GM06990 (cell line): ENCODE measurements at regions not wholly inside any gene's neighbourhood (a gene's known extent, or its start where the extent isn't known, plus 50 kb on each side); places are given as distances from the start of the nearest gene placed in this dataset.

ENCODE experiments used
- DNase-seq: peaks from one replicate; pipeline ENCODE4 v3.0.0-alpha.2; 2011; ENCODE audit not compliant: insufficient read length; ENCODE audit errors: extremely low read depth
- H3K27me3 ChIP-seq: replicated peaks from 2 replicates; pipeline ENCODE4 v1.6.0; 2011; ENCODE audit warnings: low read length; ENCODE audit not compliant: control insufficient read depth, insufficient read depth
- H3K36me3 ChIP-seq: 2 replicates; pipeline ENCODE4 v1.5.1; 2011; ENCODE audit warnings: low read length; ENCODE audit not compliant: control insufficient read depth, insufficient read depth
- H3K4me3 ChIP-seq: replicated peaks from 2 replicates; pipeline ENCODE4 v1.5.1; 2011; ENCODE audit warnings: low read depth, mild to moderate bottlenecking, control low read depth, low read length
- CTCF ChIP-seq: IDR thresholded peaks from 2 replicates; pipeline ENCODE4 v1.5.1; 2011; ENCODE audit warnings: low read length, control low read depth, mild to moderate bottlenecking, inconsistent platforms; ENCODE audit not compliant: insufficient read depth, poor library complexity, severe bottlenecking

GRCh38 chr4:108512615-108513505 is 107.5 kb upstream of the RPL34 start:
- peak; percentile 2 for TF ChIP-seq CTCF
- Histone ChIP-seq H3K36me3 (no peaks in the 10 kb centered on the region), H3K27me3 (no peaks in the 10 kb centered on the region), H3K4me3 (no peak overlapping the region)
- DNase-seq = no peak

GRCh38 chr4:108511618-108512017 is 108.8 kb upstream of the RPL34 start:
- no peak for DNase-seq
- no peaks in the 10 kb centered on the region for H3K27me3 ChIP-seq
- no peak overlapping the region for H3K4me3 ChIP-seq
- no peak for TF ChIP-seq CTCF
- H3K36me3 ChIP-seq = no peaks in the 10 kb centered on the region

GRCh38 chr4:108502356-108502755 is 118.0 kb upstream of the RPL34 start:
- H3K36me3 ChIP-seq = no peaks in the 10 kb centered on the region
- DNase-seq = no peak

GRCh38 chr4:108498925-108499324 is 121.5 kb upstream of the RPL34 start:
- Histone ChIP-seq H3K4me3 (no peak overlapping the region), H3K36me3 (no peaks in the 10 kb centered on the region), H3K27me3 (no peaks in the 10 kb centered on the region)
- TF ChIP-seq CTCF = no peak
- no peak for DNase-seq

More at GRCh38 chr4:108502356-108502755, 118.0 kb upstream of the RPL34 start:
- H3K27me3 ChIP-seq = no peaks in the 10 kb centered on the region
- no peak overlapping the region for H3K4me3 ChIP-seq
- no peak for TF ChIP-seq CTCF

- DNase-seq = no peak
- Histone ChIP-seq H3K4me3 (no peak overlapping the region), H3K27me3 (no peaks in the 10 kb centered on the region), H3K36me3 (no peaks in the 10 kb centered on the region)
- TF ChIP-seq CTCF = no peak
These were observed 126.8 kb upstream of the RPL34 start for GRCh38 chr4:108493596-108493931.
